ENCODE measurements at regions not wholly inside any gene's neighbourhood (a gene's known extent, or its start where the extent isn't known, plus 50 kb on each side); places are given as distances from the start of the nearest gene placed in this dataset.

DNA sequence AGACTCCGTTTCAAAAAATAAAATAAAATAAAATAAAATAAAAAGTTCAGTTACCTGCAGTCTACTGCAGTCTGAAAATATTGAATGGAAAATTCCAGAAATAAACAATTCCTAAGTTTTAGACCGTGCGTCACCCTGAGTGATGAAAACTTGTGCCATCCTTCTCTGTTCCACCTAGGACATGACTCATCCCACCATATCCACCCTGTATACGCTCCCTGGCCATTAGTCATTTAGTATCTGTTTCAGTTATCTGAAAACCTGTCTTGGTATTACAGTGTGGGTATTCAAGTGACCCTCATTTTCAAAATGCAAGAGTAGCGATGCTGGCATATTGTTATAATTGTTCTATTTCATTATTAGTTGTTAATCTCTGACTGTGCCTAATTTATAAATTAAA, 51.8 kb upstream of the TEX48 start:
- peaks cover 45% of the 10 kb centered on the region for H3K4me1 Mint-ChIP-seq
- intact Hi-C loops (cut with DNase I, micrococcal nuclease), result loop anchor here (1.0 to 10.0 kb wide), 3 partner anchors 15 to 791 kb away; no protein-coding TSS in a partner anchor
- ATAC-seq (peak; percentile 87), DNase-seq (no peak)
- ChIA-PET CTCF (interaction anchor here (0.6 to 1.7 kb wide), 6 partner anchors 12 to 195 kb away, joined by 3 to 12 read pairs (median 4); partner anchors contain the start of gene TEX48), POLR2A (interaction anchor here (0.6 to 1.0 kb wide), 2 partner anchors 15 to 42 kb away, joined by 3 read pairs; no protein-coding TSS in a partner anchor)
- peaks cover 4% of the 10 kb centered on the region for H3K36me3 Mint-ChIP-seq (ENCODE audit: low read depth)
- peaks cover 1% of the 10 kb centered on the region for H3K9me3 Mint-ChIP-seq (ENCODE audit: low read depth)
- no peaks in the 10 kb centered on the region for H3K27me3 Mint-ChIP-seq
- H3K4me3 Mint-ChIP-seq, result no peak overlapping the region
- H3K27ac Mint-ChIP-seq, result no peak overlapping the region

DNA sequence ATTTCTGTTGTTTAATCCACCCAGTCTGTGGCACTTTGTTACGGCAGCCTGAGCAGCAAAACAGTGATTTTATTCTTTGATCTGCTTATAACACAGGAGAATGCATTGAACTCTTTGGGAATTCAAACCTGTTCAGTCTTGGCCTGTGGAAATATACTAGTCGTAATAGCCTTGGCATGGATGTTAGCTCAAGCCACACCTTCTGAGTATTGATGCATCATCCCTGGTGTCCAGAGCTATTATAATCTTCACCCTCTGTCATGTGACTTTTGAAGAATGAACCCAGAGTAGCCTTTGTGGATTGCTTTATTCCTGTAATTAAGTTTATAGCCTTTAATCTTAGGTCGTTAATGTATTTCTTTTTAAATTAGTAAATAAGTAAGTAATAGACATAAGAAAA, 50.8 kb upstream of the TEX48 start:
- peaks cover 39% of the 10 kb centered on the region for H3K4me1 Mint-ChIP-seq
- POLR2A ChIA-PET, result no interaction called here
- DNase-seq (no peak), ATAC-seq (no peak)
- H3K36me3 Mint-ChIP-seq (ENCODE audit: low read depth), result peaks cover 5% of the 10 kb centered on the region
- no peaks in the 10 kb centered on the region for H3K27me3 Mint-ChIP-seq
- intact Hi-C loops (cut with DNase I, micrococcal nuclease), result loop anchor here in 1 of 2 experiments (10.0 kb wide), 1 partner anchor 792 kb away; no protein-coding TSS in a partner anchor
- no peak overlapping the region for H3K27ac Mint-ChIP-seq
- no peak overlapping the region for H3K4me3 Mint-ChIP-seq
- CTCF ChIA-PET, result interaction anchor here (0.9 to 1.7 kb wide), 5 partner anchors 11 to 281 kb away, joined by 3 to 12 read pairs (median 4); partner anchors contain the start of gene TEX48
- peaks cover 3% of the 10 kb centered on the region for H3K9me3 Mint-ChIP-seq (ENCODE audit: low read depth)
